ENCODE measurements at regions not wholly inside any gene's neighbourhood (a gene's known extent, or its start where the extent isn't known, plus 50 kb on each side); places are given as distances from the start of the nearest gene placed in this dataset.

DNA sequence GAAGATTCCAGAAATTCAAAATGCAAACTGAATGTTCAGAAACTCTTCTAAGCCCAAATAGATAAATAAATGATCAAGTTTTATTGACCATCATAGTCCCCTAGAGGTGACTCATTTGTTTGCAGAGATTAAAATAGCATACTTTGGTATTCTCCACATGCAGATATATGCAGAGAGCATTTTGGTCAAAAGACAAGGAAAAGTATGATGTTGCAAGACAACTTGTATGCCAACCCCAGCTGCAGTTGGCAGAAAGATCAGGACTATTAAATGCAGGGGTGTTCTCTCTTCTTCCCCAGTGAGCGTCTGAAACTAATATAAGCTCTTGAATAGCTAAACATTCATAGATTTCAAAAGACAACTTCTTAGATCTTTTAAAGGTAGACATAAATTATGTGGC, 404.9 kb downstream of the LTN1 start:
- TF ChIP-seq, protein P1, sequence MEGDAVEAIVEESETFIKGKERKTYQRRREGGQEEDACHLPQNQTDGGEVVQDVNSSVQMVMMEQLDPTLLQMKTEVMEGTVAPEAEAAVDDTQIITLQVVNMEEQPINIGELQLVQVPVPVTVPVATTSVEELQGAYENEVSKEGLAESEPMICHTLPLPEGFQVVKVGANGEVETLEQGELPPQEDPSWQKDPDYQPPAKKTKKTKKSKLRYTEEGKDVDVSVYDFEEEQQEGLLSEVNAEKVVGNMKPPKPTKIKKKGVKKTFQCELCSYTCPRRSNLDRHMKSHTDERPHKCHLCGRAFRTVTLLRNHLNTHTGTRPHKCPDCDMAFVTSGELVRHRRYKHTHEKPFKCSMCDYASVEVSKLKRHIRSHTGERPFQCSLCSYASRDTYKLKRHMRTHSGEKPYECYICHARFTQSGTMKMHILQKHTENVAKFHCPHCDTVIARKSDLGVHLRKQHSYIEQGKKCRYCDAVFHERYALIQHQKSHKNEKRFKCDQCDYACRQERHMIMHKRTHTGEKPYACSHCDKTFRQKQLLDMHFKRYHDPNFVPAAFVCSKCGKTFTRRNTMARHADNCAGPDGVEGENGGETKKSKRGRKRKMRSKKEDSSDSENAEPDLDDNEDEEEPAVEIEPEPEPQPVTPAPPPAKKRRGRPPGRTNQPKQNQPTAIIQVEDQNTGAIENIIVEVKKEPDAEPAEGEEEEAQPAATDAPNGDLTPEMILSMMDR (IDR thresholded peaks at IDR 0.05) = no peak
- no peak for TF ChIP-seq EP300 (IDR thresholded peaks at IDR 0.05)
- TF ChIP-seq POLR2A (IDR thresholded peaks at IDR 0.05) = no peak
- no peak for TF ChIP-seq POLR2AphosphoS5 (IDR thresholded peaks at IDR 0.05)
